SK-N-SH treated with all-trans-retinoic acid at 6 μM for 48 hours (cell line): ENCODE measurements at regions not wholly inside any gene's neighbourhood (a gene's known extent, or its start where the extent isn't known, plus 50 kb on each side); places are given as distances from the start of the nearest gene placed in this dataset.

Source experiments
- ARNTL ChIP-seq: fragments of 450-650 bp; formaldehyde crosslinking; IDR thresholded peaks from 2 replicates; pipeline ENCODE4 v1.5.0; 2020; ENCODE audit warnings: low read depth, mild to moderate bottlenecking, moderate library complexity, borderline replicate concordance
- OSR1 ChIP-seq: fragments of 250-450 bp; sonication (Bioruptor Pico); IDR thresholded peaks from 2 replicates; pipeline ENCODE4 v1.8.0; 2022; ENCODE audit warnings: moderate library complexity, mild to moderate bottlenecking, inconsistent platforms
- PPARA ChIP-seq: fragments of 250-450 bp; sonication (Bioruptor Pico); IDR thresholded peaks from 2 replicates; pipeline ENCODE4 v1.5.0; 2020; ENCODE audit warnings: mild to moderate bottlenecking, borderline replicate concordance
- RARB ChIP-seq: fragments of 250-450 bp; sonication (Bioruptor Pico); IDR thresholded peaks from 2 replicates; pipeline ENCODE4 v1.8.0; 2021; ENCODE audit warnings: mild to moderate bottlenecking, moderate library complexity
- TCF4 ChIP-seq: fragments of 250-450 bp; sonication (Bioruptor Pico); IDR thresholded peaks from 2 replicates; pipeline ENCODE4 v1.8.0; 2021; ENCODE audit warnings: mild to moderate bottlenecking, moderate library complexity, borderline replicate concordance
- TOX ChIP-seq: fragments of 250-450 bp; sonication (Bioruptor Pico); IDR thresholded peaks from 2 replicates; pipeline ENCODE4 v1.8.0; 2021; ENCODE audit warnings: mild to moderate bottlenecking, moderate library complexity, borderline replicate concordance
- ZFP30 ChIP-seq: fragments of 450-650 bp; formaldehyde crosslinking; IDR thresholded peaks from 2 replicates; pipeline ENCODE4 v1.5.0; 2022; ENCODE audit warnings: mild to moderate bottlenecking, moderate library complexity
- TF ChIP-seq, protein P1 (sequence below): fragments of 250-450 bp; sonication (Bioruptor Pico); IDR thresholded peaks from 2 replicates; pipeline ENCODE4 v1.8.0; 2020; ENCODE audit warnings: mild to moderate bottlenecking, moderate library complexity, borderline replicate concordance
- TF ChIP-seq, protein P2 (sequence below): fragments of 250-450 bp; sonication (Bioruptor Pico); IDR thresholded peaks from 2 replicates; pipeline ENCODE4 v1.5.1; 2020; ENCODE audit warnings: low read depth, mild to moderate bottlenecking, moderate library complexity
- TF ChIP-seq, protein P3 (sequence below): fragments of 250-450 bp; sonication (Bioruptor Pico); IDR thresholded peaks from 2 replicates; pipeline ENCODE4 v1.5.0; 2020; ENCODE audit warnings: mild to moderate bottlenecking, moderate library complexity

DNA sequence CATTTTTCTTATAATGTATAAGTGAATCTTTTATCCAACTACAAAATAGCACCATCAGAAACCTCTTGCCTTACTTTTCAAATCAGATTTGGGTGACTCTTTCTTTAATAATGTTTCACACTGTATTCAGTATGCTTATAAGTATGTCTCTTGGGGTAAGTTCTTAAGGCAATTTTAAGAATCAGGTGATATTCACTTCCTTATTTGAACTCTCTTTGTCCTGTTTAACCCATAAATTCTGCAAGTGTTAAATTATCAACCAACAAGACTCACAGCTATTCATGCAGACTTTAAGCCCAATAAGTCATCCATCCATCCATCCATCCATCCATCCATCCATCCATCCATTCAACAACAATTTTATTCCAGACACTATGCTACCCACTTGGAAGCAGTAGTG lies 142.7 kb upstream of the FBXL17 start:
- TF ChIP-seq RARB (no peak), OSR1 (CRISPR knock-in tag) (no peak), TCF4 (no peak), ZFP30 (CRISPR knock-in tag) (no peak), ARNTL (CRISPR knock-in tag) (no peak), TOX (CRISPR knock-in tag) (no peak), PPARA (no peak)
- TF ChIP-seq, protein P1, sequence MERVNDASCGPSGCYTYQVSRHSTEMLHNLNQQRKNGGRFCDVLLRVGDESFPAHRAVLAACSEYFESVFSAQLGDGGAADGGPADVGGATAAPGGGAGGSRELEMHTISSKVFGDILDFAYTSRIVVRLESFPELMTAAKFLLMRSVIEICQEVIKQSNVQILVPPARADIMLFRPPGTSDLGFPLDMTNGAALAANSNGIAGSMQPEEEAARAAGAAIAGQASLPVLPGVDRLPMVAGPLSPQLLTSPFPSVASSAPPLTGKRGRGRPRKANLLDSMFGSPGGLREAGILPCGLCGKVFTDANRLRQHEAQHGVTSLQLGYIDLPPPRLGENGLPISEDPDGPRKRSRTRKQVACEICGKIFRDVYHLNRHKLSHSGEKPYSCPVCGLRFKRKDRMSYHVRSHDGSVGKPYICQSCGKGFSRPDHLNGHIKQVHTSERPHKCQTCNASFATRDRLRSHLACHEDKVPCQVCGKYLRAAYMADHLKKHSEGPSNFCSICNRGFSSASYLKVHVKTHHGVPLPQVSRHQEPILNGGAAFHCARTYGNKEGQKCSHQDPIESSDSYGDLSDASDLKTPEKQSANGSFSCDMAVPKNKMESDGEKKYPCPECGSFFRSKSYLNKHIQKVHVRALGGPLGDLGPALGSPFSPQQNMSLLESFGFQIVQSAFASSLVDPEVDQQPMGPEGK (CRISPR knock-in tag): no peak
- TF ChIP-seq, protein P2, sequence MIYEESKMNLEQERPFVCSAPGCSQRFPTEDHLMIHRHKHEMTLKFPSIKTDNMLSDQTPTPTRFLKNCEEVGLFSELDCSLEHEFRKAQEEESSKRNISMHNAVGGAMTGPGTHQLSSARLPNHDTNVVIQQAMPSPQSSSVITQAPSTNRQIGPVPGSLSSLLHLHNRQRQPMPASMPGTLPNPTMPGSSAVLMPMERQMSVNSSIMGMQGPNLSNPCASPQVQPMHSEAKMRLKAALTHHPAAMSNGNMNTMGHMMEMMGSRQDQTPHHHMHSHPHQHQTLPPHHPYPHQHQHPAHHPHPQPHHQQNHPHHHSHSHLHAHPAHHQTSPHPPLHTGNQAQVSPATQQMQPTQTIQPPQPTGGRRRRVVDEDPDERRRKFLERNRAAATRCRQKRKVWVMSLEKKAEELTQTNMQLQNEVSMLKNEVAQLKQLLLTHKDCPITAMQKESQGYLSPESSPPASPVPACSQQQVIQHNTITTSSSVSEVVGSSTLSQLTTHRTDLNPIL (CRISPR knock-in tag): no peak
- TF ChIP-seq, protein P3, sequence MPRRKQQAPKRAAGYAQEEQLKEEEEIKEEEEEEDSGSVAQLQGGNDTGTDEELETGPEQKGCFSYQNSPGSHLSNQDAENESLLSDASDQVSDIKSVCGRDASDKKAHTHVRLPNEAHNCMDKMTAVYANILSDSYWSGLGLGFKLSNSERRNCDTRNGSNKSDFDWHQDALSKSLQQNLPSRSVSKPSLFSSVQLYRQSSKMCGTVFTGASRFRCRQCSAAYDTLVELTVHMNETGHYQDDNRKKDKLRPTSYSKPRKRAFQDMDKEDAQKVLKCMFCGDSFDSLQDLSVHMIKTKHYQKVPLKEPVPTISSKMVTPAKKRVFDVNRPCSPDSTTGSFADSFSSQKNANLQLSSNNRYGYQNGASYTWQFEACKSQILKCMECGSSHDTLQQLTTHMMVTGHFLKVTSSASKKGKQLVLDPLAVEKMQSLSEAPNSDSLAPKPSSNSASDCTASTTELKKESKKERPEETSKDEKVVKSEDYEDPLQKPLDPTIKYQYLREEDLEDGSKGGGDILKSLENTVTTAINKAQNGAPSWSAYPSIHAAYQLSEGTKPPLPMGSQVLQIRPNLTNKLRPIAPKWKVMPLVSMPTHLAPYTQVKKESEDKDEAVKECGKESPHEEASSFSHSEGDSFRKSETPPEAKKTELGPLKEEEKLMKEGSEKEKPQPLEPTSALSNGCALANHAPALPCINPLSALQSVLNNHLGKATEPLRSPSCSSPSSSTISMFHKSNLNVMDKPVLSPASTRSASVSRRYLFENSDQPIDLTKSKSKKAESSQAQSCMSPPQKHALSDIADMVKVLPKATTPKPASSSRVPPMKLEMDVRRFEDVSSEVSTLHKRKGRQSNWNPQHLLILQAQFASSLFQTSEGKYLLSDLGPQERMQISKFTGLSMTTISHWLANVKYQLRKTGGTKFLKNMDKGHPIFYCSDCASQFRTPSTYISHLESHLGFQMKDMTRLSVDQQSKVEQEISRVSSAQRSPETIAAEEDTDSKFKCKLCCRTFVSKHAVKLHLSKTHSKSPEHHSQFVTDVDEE (CRISPR knock-in tag): no peak
